ENCODE measurements at regions not wholly inside any gene's neighbourhood (a gene's known extent, or its start where the extent isn't known, plus 50 kb on each side); places are given as distances from the start of the nearest gene placed in this dataset.

- no peak for TF ChIP-seq RELA (CRISPR knock-in tag; IDR thresholded peaks at IDR 0.05)
- TF ChIP-seq U2AF2 (IDR thresholded peaks at IDR 0.05; ENCODE audit: low read depth, low read length) = no peak
Observed at GRCh38 chr14:38947343-38947742, 155.7 kb downstream of the SEC23A start.

All from HepG2 (cell line).